ENCODE measurements at regions not wholly inside any gene's neighbourhood (a gene's known extent, or its start where the extent isn't known, plus 50 kb on each side); places are given as distances from the start of the nearest gene placed in this dataset.

DNA sequence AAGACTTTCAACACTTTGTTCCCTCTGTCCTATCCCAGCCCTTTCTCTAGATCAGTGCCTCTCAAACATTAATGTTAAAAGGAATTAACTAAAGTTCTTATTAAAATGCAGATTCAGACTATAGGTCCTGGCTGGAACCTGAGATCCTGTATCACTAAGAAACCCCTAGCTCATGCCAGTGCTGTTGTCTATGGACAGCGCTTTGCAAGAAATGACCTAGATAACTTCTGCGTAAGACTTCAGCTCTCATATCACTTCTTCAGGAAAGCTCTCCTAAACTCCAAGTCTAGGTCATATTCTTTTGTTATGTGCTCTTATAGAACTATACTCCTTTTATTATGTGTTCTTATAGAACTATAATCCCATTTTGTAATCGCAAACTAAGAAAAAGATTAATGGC lies 67.8 kb upstream of the CDIN1 start:
- CTCF ChIA-PET = no interaction called here
- WGBS (ENCODE audit: insufficient coverage) = no CpG with 5 or more reads among the region's 3 CpGs
- DNase-seq = no peak

DNA sequence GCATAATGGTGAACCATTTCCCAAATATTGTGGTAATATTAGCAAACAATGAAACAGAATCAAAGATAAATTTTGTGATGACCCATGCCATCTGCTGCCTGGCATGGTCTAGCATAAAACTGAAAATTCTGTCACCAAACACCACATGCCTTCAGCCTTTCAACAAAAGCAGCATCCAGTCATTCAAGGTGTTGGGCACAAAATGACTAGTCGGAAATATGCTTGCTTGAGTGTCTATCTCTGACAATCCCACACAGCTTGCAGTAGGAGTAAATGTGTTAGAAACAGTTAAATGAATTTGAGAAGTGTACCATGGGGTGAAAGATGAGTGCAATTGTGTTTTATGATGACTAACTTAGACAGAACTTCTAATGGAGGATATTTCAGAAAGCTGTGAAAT lies 61.7 kb upstream of the CDIN1 start:
- Mint-ChIP-seq H3K4me1 (no peaks in the 10 kb centered on the region), H3K27ac (no peak overlapping the region), H3K27me3 (no peaks in the 10 kb centered on the region), H3K9me3 (ENCODE audit: insufficient read depth) (no peaks in the 10 kb centered on the region), H3K4me3 (no peak overlapping the region)
- no peak for DNase-seq
- Histone ChIP-seq H3K36me3 (replicated peaks in 1 of 2; ENCODE audit: control extremely low read depth in 1 of 2, control insufficient read depth in 1 of 2, extremely low read depth in 1 of 2, insufficient read depth in 2 of 2, low read length in 1 of 2) (no peaks in the 10 kb centered on the region), H3K9me3 (ENCODE audit: control extremely low read depth in 1 of 3, control insufficient read depth in 2 of 3, insufficient read depth in 1 of 3, low read length in 2 of 3) (peaks cover 0 to 1% (median 0%) of the 10 kb centered on the region in 3 donors), H3K4me1 (ENCODE audit: control insufficient read depth in 2 of 2, insufficient read depth in 2 of 2, low read length in 2 of 2) (no peaks in the 10 kb centered on the region), H3K27ac (ENCODE audit: low read length in 2 of 2) (no peak overlapping the region), H3K79me2 (ENCODE audit: control insufficient read depth, insufficient read depth, low read length) (no peaks in the 10 kb centered on the region), H3K27me3 (replicated peaks in 1 of 4; ENCODE audit: control extremely low read depth in 1 of 4, control insufficient read depth in 3 of 4, insufficient read depth in 4 of 4, low read length in 3 of 4) (no peaks in the 10 kb centered on the region), H4K20me1 (ENCODE audit: control insufficient read depth, insufficient read depth, low read length, poor library complexity, severe bottlenecking) (no peaks in the 10 kb centered on the region), H3K4me2 (replicated peaks; ENCODE audit: low read depth, low read length, poor library complexity, severe bottlenecking) (no peak overlapping the region), H3K4me3 (ENCODE audit: control extremely low read depth in 1 of 5, extremely low read depth in 1 of 5, insufficient read depth in 1 of 5, low read depth in 2 of 5, low read length in 4 of 5) (no peak overlapping the region), H2AFZ (ENCODE audit: insufficient read depth, low read depth, low read length, poor library complexity, severe bottlenecking) (no peak overlapping the region), H3K9ac (ENCODE audit: low read length) (no peak overlapping the region)
- ChIA-PET POLR2A (no interaction called here), CTCF (no interaction called here)
- ATAC-seq (ENCODE audit: low read depth) = no peak
- TF ChIP-seq EZH2 (IDR thresholded peaks at IDR 0.05; ENCODE audit: borderline replicate concordance, insufficient read depth, low read depth, low read length, poor library complexity, severe bottlenecking) = no peak
- TF ChIP-seq, protein P1, sequence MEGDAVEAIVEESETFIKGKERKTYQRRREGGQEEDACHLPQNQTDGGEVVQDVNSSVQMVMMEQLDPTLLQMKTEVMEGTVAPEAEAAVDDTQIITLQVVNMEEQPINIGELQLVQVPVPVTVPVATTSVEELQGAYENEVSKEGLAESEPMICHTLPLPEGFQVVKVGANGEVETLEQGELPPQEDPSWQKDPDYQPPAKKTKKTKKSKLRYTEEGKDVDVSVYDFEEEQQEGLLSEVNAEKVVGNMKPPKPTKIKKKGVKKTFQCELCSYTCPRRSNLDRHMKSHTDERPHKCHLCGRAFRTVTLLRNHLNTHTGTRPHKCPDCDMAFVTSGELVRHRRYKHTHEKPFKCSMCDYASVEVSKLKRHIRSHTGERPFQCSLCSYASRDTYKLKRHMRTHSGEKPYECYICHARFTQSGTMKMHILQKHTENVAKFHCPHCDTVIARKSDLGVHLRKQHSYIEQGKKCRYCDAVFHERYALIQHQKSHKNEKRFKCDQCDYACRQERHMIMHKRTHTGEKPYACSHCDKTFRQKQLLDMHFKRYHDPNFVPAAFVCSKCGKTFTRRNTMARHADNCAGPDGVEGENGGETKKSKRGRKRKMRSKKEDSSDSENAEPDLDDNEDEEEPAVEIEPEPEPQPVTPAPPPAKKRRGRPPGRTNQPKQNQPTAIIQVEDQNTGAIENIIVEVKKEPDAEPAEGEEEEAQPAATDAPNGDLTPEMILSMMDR (IDR thresholded peaks at IDR 0.05) = no peak
- WGBS (ENCODE audit: insufficient coverage) = no CpG with 5 or more reads among the region's 1 CpG
- intact Hi-C loops (cut with micrococcal nuclease) = no loop called here

More for the DNA sequence above, 67.8 kb upstream of the CDIN1 start:
- H3K4me3 ChIP-seq (ENCODE audit: control extremely low read depth in 1 of 5, extremely low read depth in 1 of 5, insufficient read depth in 1 of 5, low read depth in 2 of 5, low read length in 4 of 5) = no peak overlapping the region
- H3K4me3 Mint-ChIP-seq = no peak overlapping the region
- no peaks in the 10 kb centered on the region for H4K20me1 ChIP-seq (ENCODE audit: control insufficient read depth, insufficient read depth, low read length, poor library complexity, severe bottlenecking)
- H3K27ac ChIP-seq (ENCODE audit: low read length in 2 of 2) = no peak overlapping the region
- H3K27ac Mint-ChIP-seq = no peak overlapping the region
- no peaks in the 10 kb centered on the region for H3K79me2 ChIP-seq (ENCODE audit: control insufficient read depth, insufficient read depth, low read length)
- no peak overlapping the region for H2AFZ ChIP-seq (ENCODE audit: insufficient read depth, low read depth, low read length, poor library complexity, severe bottlenecking)
- no peak overlapping the region for H3K4me2 ChIP-seq (replicated peaks; ENCODE audit: low read depth, low read length, poor library complexity, severe bottlenecking)
- no peak overlapping the region for H3K9ac ChIP-seq (ENCODE audit: low read length)
- POLR2A ChIA-PET = no interaction called here
- H3K9me3 ChIP-seq (ENCODE audit: control extremely low read depth in 1 of 3, control insufficient read depth in 2 of 3, insufficient read depth in 1 of 3, low read length in 2 of 3) = no peaks in the 10 kb centered on the region
- H3K9me3 Mint-ChIP-seq (ENCODE audit: insufficient read depth) = no peaks in the 10 kb centered on the region
- no peak for TF ChIP-seq EZH2 (IDR thresholded peaks at IDR 0.05; ENCODE audit: borderline replicate concordance, insufficient read depth, low read depth, low read length, poor library complexity, severe bottlenecking)
- TF ChIP-seq, protein P1 (IDR thresholded peaks at IDR 0.05) = no peak
- intact Hi-C loops (cut with micrococcal nuclease) = no loop called here
- no peaks in the 10 kb centered on the region for H3K4me1 Mint-ChIP-seq
- H3K36me3 ChIP-seq (replicated peaks in 1 of 2; ENCODE audit: control extremely low read depth in 1 of 2, control insufficient read depth in 1 of 2, extremely low read depth in 1 of 2, insufficient read depth in 2 of 2, low read length in 1 of 2) = no peaks in the 10 kb centered on the region
- peaks cover 11% of the 10 kb centered on the region for H3K27me3 Mint-ChIP-seq
- no peak for ATAC-seq (ENCODE audit: low read depth)
- H3K27me3 ChIP-seq (replicated peaks in 1 of 4; ENCODE audit: control extremely low read depth in 1 of 4, control insufficient read depth in 3 of 4, insufficient read depth in 4 of 4, low read length in 3 of 4) = peaks cover 0 to 3% (median 0%) of the 10 kb centered on the region in 4 experiments
- H3K4me1 ChIP-seq (ENCODE audit: control insufficient read depth in 2 of 2, insufficient read depth in 2 of 2, low read length in 2 of 2) = no peaks in the 10 kb centered on the region
